ENCODE measurements at regions not wholly inside any gene's neighbourhood (a gene's known extent, or its start where the extent isn't known, plus 50 kb on each side); places are given as distances from the start of the nearest gene placed in this dataset.
"Not testable (repeated sequence)": the region's sequence is repeated elsewhere in the genome, so short reads cannot be mapped to it uniquely, and the experiment has no call there.

DNA sequence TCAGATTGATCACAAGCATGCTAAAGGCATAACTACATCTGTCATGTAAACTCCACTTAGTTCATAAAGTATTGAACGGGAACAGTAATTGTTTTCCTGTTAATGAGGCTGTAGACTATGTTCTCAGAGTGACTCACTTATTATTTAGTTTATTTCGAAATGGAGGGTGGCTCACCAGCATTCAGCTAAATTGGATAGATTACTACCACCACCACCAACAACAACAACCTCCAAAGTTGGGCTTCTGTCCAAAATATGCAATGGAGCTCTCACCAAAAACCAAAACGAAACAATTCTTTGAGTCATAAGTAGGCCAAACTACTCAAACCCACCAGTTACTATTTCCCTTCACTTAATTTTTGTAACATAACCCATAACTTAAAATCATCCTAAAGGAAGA is 127.9 kb upstream of the NRBF2 start:
- Histone ChIP-seq H3K27ac (peak overlapping the region in 1 of 21 experiments; percentile 19), H3K4me3 (no peak overlapping the region)

DNA sequence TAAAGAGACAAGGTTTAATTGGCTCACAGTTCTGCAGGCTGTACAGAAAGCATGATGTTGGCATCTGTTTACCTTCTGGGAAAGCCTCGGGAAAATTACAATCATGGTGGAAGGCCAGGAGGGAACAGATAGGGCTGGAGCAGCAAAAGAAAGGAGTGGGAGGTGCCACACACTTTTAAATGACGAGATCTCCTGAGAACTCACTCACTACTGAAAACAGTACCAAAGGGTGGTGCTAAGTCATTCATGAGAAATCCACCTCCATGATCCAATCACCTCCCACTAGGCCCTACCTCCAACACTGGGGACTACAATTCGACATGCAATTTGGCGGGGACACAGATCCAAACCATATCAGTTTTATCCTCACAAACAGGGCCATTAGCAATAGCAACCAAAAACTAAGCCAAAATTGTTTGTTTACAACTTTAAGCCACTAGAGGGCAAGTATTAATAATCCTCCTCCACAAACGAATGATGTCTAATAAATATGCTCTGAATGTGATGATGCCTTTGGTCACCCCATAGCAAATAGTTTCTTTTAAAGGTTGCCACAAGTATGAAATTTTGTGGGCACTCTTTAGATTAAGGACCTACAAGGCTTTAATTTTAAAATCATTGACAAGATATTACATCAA is 129.2 kb upstream of the NRBF2 start:
- H3K4me3 ChIP-seq, result no peak overlapping the region

DNA sequence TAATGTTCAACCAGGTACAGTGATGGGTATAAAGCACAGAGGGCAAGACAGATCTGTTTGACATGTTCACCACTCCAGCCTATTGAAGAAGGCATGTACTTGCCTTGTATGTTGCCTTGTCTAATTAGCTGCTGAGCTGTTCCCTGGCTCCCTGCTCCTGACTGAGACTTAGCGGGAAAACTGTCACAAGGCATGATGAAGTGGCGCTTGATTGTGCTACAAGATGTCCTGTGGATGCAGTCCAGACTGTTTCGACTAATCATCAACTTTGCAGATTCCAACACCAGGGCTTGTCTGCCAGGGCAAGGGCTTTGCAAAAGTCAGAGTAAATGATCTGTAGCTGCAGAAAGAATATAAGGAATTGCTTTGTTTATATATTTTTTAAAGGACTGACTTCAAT is 136.2 kb upstream of the NRBF2 start:
- no peak overlapping the region for H3K4me3 ChIP-seq
- no peak overlapping the region for H3K27ac ChIP-seq

More for the DNA sequence above, 129.2 kb upstream of the NRBF2 start:
- H3K27ac ChIP-seq, result no peak overlapping the region

DNA sequence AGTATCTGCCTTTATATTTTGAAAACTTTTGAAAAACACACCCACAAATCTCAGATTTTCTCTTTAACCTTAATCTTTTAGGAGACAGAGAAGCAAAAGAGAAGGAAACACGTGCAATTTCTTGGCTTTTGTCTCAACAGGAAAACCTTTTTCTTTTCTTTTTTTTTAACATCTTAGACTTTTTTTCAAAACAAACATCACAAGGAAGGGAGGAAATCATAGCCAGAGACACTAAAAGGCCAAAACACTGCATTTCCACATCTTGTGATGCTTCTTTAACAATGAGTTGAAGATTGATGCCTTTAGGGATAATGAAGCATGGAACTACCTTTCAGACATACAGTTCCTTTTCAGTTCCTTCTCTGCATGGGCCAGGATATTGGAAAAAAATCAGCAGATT is 136.6 kb upstream of the NRBF2 start:
- H3K27ac ChIP-seq, result no peak overlapping the region
- H3K4me3 ChIP-seq, result no peak overlapping the region

DNA sequence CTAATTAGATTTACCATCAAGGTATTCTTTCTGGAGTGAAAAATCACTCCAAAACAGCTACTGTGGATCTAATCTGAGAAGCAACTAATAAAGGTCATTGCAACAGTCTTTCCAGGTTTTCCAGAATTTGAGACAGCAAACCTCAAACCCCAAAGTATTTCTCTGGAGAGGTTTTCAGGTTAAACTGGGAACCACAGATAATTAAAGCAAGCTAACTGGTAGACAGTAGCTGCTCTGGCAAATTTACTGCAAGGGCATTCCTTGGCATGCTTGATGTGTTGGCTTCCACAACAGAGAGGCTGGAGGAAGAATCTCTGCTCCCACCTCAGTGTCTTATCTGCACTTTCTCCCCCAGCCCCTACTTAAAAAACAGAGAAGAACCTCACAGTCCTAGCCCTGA is 140.0 kb upstream of the NRBF2 start:
- peak overlapping the region in 14 of 21 experiments; percentile 8 to 76 (median 59) for H3K27ac ChIP-seq

DNA sequence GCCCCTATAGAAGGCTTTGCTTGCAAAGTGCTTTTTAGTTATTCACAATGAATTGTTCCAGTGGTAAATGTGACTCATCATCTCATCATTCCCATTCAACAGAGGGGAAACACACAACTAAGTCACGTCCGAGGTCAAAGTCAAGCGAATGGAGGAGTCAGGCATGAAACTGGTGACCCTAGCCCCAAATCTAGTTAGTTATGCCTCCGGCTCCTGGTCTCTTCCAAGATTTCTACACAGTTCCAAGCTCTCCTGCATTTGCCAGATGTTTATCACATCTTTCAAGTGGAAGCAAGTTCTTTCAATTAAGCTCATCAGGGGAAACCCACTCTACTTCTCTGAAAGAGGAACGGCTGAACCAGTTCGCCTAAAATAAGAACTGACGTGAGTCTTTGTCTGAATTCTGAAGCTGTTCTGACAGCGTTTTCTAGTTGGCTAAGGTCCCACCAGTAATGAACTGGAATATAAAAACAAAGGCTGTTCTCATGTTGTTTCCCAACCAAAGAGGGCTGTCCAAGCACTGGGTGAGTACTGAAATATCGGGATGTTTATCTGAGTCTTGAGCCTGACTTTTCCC is 140.9 kb upstream of the NRBF2 start:
- Histone ChIP-seq H3K27ac (peak overlapping the region in 12 of 21 experiments; percentile 8 to 76 (median 62)), H3K4me3 (no peak overlapping the region)

More for the DNA sequence above, 140.0 kb upstream of the NRBF2 start:
- no peak overlapping the region for H3K4me3 ChIP-seq

- H3K27ac ChIP-seq, result peak overlapping the region in 10 of 21 experiments; percentile 0 to 69 (median 22)
- H3K4me3 ChIP-seq, result no peak overlapping the region
These were observed 143.0 kb upstream of the NRBF2 start for GRCh38 chr10:62990126-62990525.

GRCh38 chr10:62985807-62986600 is 147.1 kb upstream of the NRBF2 start:
- Histone ChIP-seq H3K27ac (no peak overlapping the region), H3K4me3 (no peak overlapping the region)

GRCh38 chr10:62981096-62981495 is 152.0 kb upstream of the NRBF2 start:
- Histone ChIP-seq H3K27ac (peak overlapping the region in 1 of 21 experiments; percentile 33), H3K4me3 (no peak overlapping the region)

GRCh38 chr10:62980687-62981086 is 152.4 kb upstream of the NRBF2 start:
- H3K4me3 ChIP-seq, result no peak overlapping the region
- peak overlapping the region in 1 of 21 experiments; percentile 33 for H3K27ac ChIP-seq

DNA sequence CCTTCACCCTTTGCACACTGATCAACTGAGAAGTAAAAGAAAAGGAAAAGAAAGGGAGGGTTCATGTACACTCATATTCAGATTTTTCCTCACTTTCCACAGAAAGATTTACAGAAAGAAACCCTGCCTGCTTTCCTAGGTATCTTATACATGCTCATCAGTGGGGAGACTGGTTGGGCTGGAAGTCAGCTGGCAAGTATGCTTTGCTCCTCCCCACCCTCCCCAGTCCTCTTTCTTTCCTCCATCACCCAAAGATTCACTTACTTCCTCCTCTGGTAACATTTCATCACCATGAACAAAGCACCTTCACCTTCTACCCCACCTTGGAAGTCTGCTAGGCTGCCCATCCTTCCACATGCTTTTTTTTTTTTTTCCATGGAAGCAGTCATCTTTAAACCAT is 153.2 kb upstream of the NRBF2 start:
- H3K27ac ChIP-seq, result peak overlapping the region in 2 of 21 experiments; percentile 30 to 58
- H3K4me3 ChIP-seq, result no peak overlapping the region

- H3K4me3 ChIP-seq, result no peak overlapping the region
- H3K27ac ChIP-seq, result peak overlapping the region in 3 of 21 experiments; percentile 15 to 58 (median 26)
These were observed 154.6 kb upstream of the NRBF2 start for GRCh38 chr10:62978482-62978881.

- not testable (repeated sequence) for H3K27ac ChIP-seq, H3K4me3 ChIP-seq
These were observed 158.3 kb upstream of the NRBF2 start for GRCh38 chr10:62974795-62975194.

DNA sequence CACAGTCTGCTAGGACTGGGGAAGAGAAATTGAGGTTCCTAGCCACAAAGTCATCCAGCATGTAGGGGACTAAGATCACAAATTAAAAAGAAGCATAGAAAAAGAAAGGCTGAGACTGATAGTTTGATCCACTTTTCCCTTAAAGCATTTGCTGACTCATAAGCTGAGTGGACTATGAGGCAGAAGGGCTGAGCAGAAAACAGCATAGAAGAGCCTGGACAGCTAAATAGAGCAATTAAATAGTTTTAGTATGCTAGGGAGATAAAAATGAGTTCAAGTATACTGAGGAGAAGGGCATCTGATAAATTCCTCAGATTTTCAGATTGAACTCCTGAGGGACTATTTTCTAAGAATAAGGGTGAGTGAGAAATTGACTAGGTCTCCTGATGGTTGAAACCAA is 155.9 kb upstream of the EGR2 start:
- no peak overlapping the region for H3K4me3 ChIP-seq
- no peak overlapping the region for H3K27ac ChIP-seq

- no peak overlapping the region for H3K27ac ChIP-seq
- no peak overlapping the region for H3K4me3 ChIP-seq
These were observed 147.9 kb upstream of the EGR2 start for GRCh38 chr10:62964026-62964425.

- Histone ChIP-seq H3K4me3 (no peak overlapping the region), H3K27ac (no peak overlapping the region)
These were observed 145.9 kb upstream of the EGR2 start for GRCh38 chr10:62961951-62962523.

- Histone ChIP-seq H3K4me3 (no peak overlapping the region), H3K27ac (no peak overlapping the region)
These were observed 144.2 kb upstream of the EGR2 start for GRCh38 chr10:62960416-62960815.

GRCh38 chr10:62959553-62959952 is 143.4 kb upstream of the EGR2 start:
- no peak overlapping the region for H3K27ac ChIP-seq
- no peak overlapping the region for H3K4me3 ChIP-seq

DNA sequence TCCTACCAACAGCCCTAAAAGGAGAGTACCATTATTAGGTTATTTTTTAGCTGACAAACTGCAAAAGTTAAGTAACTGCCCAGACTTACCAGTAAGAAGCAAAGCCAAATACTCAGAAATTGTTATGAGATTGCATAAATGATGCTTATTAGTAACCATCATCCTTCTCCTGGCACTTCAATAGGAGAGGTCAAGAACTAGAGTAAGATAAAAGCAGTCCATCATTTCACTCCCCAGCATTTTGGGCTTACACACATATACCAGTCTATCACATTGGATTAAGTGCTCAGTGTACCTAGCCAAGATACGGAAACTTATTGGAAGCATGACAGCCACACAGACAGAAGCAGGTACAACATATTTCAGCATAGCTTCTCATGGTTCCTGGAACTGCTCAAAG is 142.8 kb upstream of the EGR2 start:
- Histone ChIP-seq H3K4me3 (no peak overlapping the region), H3K27ac (no peak overlapping the region)

- Histone ChIP-seq H3K27ac (no peak overlapping the region), H3K4me3 (no peak overlapping the region)
These were observed 130.1 kb upstream of the EGR2 start for GRCh38 chr10:62946278-62946677.

GRCh38 chr10:62939698-62940097 is 123.5 kb upstream of the EGR2 start:
- H3K27ac ChIP-seq, result no peak overlapping the region

More at GRCh38 chr10:62939698-62940097, 123.5 kb upstream of the EGR2 start:
- no peak overlapping the region for H3K4me3 ChIP-seq

Measured in skin epidermis (tissue), 12 donors.